Stimulated activated CD4-positive, alpha-beta T cell treated with anti-CD3 and anti-CD28 coated beads, Interleukin-1b, Interleukin-23, amount 100 ng/mL, for 24 hours (primary cell): ENCODE measurements at regions not wholly inside any gene's neighbourhood (a gene's known extent, or its start where the extent isn't known, plus 50 kb on each side); places are given as distances from the start of the nearest gene placed in this dataset.

Experiments used
- DNase-seq, 4 experiments: peaks; one replicate each; pipeline ENCODE4 v3.0.0-alpha.2; 2020; ENCODE audit warnings: low read depth in 4 of 4, low spot score in 1 of 4

- DNase-seq = no peak
These were observed 60.2 kb upstream of the PCSK5 start for GRCh38 chr9:75830303-75830702.

GRCh38 chr9:75833778-75834177, 56.7 kb upstream of the PCSK5 start:
- DNase-seq = no peak

- DNase-seq = no peak
These were observed 55.6 kb upstream of the PCSK5 start for GRCh38 chr9:75834878-75835277.
